Small intestine (tissue), 7 donors: ENCODE measurements at regions not wholly inside any gene's neighbourhood (a gene's known extent, or its start where the extent isn't known, plus 50 kb on each side); places are given as distances from the start of the nearest gene placed in this dataset.
A peak's percentile ranks its signal among the peaks of the same experiment; 100 is the strongest.

Source experiments
- DNase-seq, 2 donors: peaks; one replicate each; pipeline versions ENCODE4 v3.0.0 to v3.0.0-alpha.2; 2013
- FAIRE-seq: peaks from 2 replicates; lab custom pipeline; 2012; peaks lifted over from hg19 to GRCh38; lab: Jason Lieb, UNC
- H3K27ac ChIP-seq, 3 donors: one replicate each; pipeline ENCODE4 v1.5.1; 2013; ENCODE audit warnings: low read length in 2 of 3, mild to moderate bottlenecking in 2 of 3, control low read depth in 1 of 3, inconsistent platforms in 1 of 3, low read depth in 1 of 3, moderate library complexity in 1 of 3
- H3K27me3 ChIP-seq, 3 donors: one replicate each; pipeline ENCODE4 v1.6.1; 2013; ENCODE audit warnings: low read length in 3 of 3, inconsistent platforms in 1 of 3; ENCODE audit not compliant: control insufficient read depth in 3 of 3, insufficient read depth in 3 of 3
- H3K36me3 ChIP-seq, 3 donors: one replicate each; pipeline ENCODE4 v1.6.1; 2013; ENCODE audit warnings: low read length in 3 of 3, inconsistent platforms in 1 of 3, low read depth in 1 of 3, mild to moderate bottlenecking in 1 of 3, moderate library complexity in 1 of 3; ENCODE audit not compliant: control insufficient read depth in 3 of 3, insufficient read depth in 2 of 3
- H3K4me1 ChIP-seq, 3 donors: one replicate each; pipeline ENCODE4 v1.6.1; 2013; ENCODE audit warnings: low read length in 2 of 3, inconsistent platforms in 1 of 3, low read depth in 1 of 3, mild to moderate bottlenecking in 1 of 3, moderate library complexity in 1 of 3; ENCODE audit not compliant: control insufficient read depth in 3 of 3, insufficient read depth in 2 of 3
- H3K4me3 ChIP-seq, 3 donors: one replicate each; pipeline ENCODE4 v1.5.1; 2013; ENCODE audit warnings: low read length in 3 of 3, control low read depth in 1 of 3, inconsistent platforms in 1 of 3, low read depth in 1 of 3, mild to moderate bottlenecking in 1 of 3, moderate library complexity in 1 of 3
- H3K9me3 ChIP-seq, 2 donors: one replicate each; pipeline ENCODE4 v1.6.1; 2013; ENCODE audit warnings: low read depth in 1 of 2, low read length in 1 of 2; ENCODE audit not compliant: control insufficient read depth in 2 of 2, insufficient read depth in 1 of 2
- WGBS, 3 donors: extraction: QIAGEN DNeasy Blood & Tissue Kit; methylation state at CpG; one replicate each; pipeline ENCODE4 v1.1.7; 2013; 5-methylcytosine and 5-hydroxymethylcytosine counted together
- donor health status: healthy with polysubstance abuse.
- donor health status: control.
- donor health status: control.
- donor health status: Bipolar disorder and iron deficiency.
- donor health status: healthy.

GRCh38 chr20:36091561-36092397 is 62.8 kb upstream of the EPB41L1 start:
- WGBS, 3 donors, result 10 to 16% (median 11%) methylated on average over 35 to 42 of the region's 42 CpGs
- no peak for FAIRE-seq
- Histone ChIP-seq H3K4me1 (peaks cover 0 to 35% (median 2%) of the 10 kb centered on the region in 3 donors), H3K36me3 (no peaks in the 10 kb centered on the region), H3K27me3 (peaks cover 0 to 4% (median 0%) of the 10 kb centered on the region in 3 donors), H3K4me3 (peak overlapping the region; percentile 17 to 67 (median 44)), H3K27ac (peak overlapping the region in 2 of 3 donors; percentile 13 to 50), H3K9me3 (no peaks in the 10 kb centered on the region)
- DNase-seq, result peak in 1 of 2 donors; percentile 50

- Histone ChIP-seq H3K27me3 (peaks cover 0 to 4% (median 0%) of the 10 kb centered on the region in 3 donors), H3K36me3 (no peaks in the 10 kb centered on the region), H3K27ac (peak overlapping the region; percentile 58 to 79 (median 63)), H3K4me3 (peak overlapping the region; percentile 17 to 69 (median 67)), H3K4me1 (peaks cover 0 to 37% (median 4%) of the 10 kb centered on the region in 3 donors), H3K9me3 (no peaks in the 10 kb centered on the region)
- DNase-seq (peak in 1 of 2 donors; percentile 69), FAIRE-seq (no peak)
- WGBS, 3 donors, result 1% methylated on average over 41 to 89 of the region's 89 CpGs
Measured at GRCh38 chr20:36092398-36093024, 62.0 kb upstream of the EPB41L1 start.

GRCh38 chr20:36093025-36093803 is 61.3 kb upstream of the EPB41L1 start:
- H3K4me1 ChIP-seq, result peaks cover 0 to 44% (median 10%) of the 10 kb centered on the region in 3 donors
- peaks cover 0 to 4% (median 0%) of the 10 kb centered on the region in 3 donors for H3K27me3 ChIP-seq
- H3K9me3 ChIP-seq, result no peaks in the 10 kb centered on the region
- H3K36me3 ChIP-seq, result no peaks in the 10 kb centered on the region
- H3K27ac ChIP-seq, result peak overlapping the region; percentile 58 to 79 (median 63)
- FAIRE-seq (no peak), DNase-seq (peak; percentile 67 to 74)
- 0 to 3% (median 1%) methylated on average over 56 to 78 of the region's 78 CpGs for WGBS, 3 donors
- H3K4me3 ChIP-seq, result peak overlapping the region; percentile 17 to 69 (median 67)

GRCh38 chr20:36093804-36094145 is 60.8 kb upstream of the EPB41L1 start:
- 0 to 5% (median 0%) methylated on average over 2 of the region's 2 CpGs for WGBS, 3 donors
- Histone ChIP-seq H3K27me3 (peaks cover 0 to 4% (median 0%) of the 10 kb centered on the region in 3 donors), H3K4me3 (peak overlapping the region in 2 of 3 donors; percentile 67 to 69), H3K36me3 (no peaks in the 10 kb centered on the region), H3K9me3 (no peaks in the 10 kb centered on the region), H3K27ac (peak overlapping the region; percentile 39 to 58 (median 56)), H3K4me1 (peaks cover 0 to 48% (median 10%) of the 10 kb centered on the region in 3 donors)
- DNase-seq (no peak), FAIRE-seq (no peak)

GRCh38 chr20:36094497-36094896 is 60.0 kb upstream of the EPB41L1 start:
- H3K36me3 ChIP-seq, result no peaks in the 10 kb centered on the region
- H3K4me3 ChIP-seq, result no peak overlapping the region
- DNase-seq (no peak), FAIRE-seq (no peak)
- H3K27me3 ChIP-seq, result peaks cover 0 to 4% (median 0%) of the 10 kb centered on the region in 3 donors
- WGBS, 3 donors, result 52 to 66% (median 62%) methylated on average over 6 of the region's 6 CpGs
- H3K27ac ChIP-seq, result peak overlapping the region in 2 of 3 donors; percentile 23 to 56
- H3K9me3 ChIP-seq, result no peaks in the 10 kb centered on the region
- peaks cover 0 to 48% (median 10%) of the 10 kb centered on the region in 3 donors for H3K4me1 ChIP-seq

GRCh38 chr20:36096435-36096834 is 58.1 kb upstream of the EPB41L1 start:
- H3K9me3 ChIP-seq, result no peaks in the 10 kb centered on the region
- no peak overlapping the region for H3K4me3 ChIP-seq
- no peaks in the 10 kb centered on the region for H3K36me3 ChIP-seq
- H3K27ac ChIP-seq, result peak overlapping the region in 2 of 3 donors; percentile 11 to 57
- H3K27me3 ChIP-seq, result peaks cover 0 to 4% (median 0%) of the 10 kb centered on the region in 3 donors
- DNase-seq (no peak), FAIRE-seq (no peak)
- peaks cover 0 to 51% (median 10%) of the 10 kb centered on the region in 3 donors for H3K4me1 ChIP-seq

GRCh38 chr20:36097337-36098151 is 57.0 kb upstream of the EPB41L1 start:
- H3K36me3 ChIP-seq, result no peaks in the 10 kb centered on the region
- no peaks in the 10 kb centered on the region for H3K27me3 ChIP-seq
- no peak for FAIRE-seq
- peak overlapping the region; percentile 9 to 76 (median 57) for H3K27ac ChIP-seq
- H3K4me1 ChIP-seq, result peaks cover 0 to 51% (median 11%) of the 10 kb centered on the region in 3 donors
- H3K4me3 ChIP-seq, result no peak overlapping the region
- DNase-seq, result peak; percentile 66 to 68
- no peaks in the 10 kb centered on the region for H3K9me3 ChIP-seq
- 20 to 51% (median 48%) methylated on average over 4 of the region's 4 CpGs for WGBS, 3 donors
